ENCODE measurements at regions not wholly inside any gene's neighbourhood (a gene's known extent, or its start where the extent isn't known, plus 50 kb on each side); places are given as distances from the start of the nearest gene placed in this dataset.

DNA sequence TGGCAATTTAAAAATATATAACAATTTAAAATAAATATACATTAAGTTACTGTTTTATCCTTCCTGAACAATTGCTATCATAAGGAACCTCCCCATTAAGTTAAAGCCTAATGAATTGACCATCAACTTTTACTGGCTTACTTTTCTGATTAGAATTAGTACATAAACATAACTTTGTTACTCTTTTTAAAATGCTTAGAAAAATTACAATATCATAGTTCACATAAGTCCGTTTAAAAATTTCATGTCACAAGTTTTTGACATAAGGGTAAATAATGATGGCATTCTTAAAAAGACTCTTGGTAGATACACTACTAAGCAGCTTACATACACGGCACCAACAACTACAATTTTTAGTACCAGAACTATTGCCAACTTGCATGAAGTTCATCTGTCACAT, 1308.6 kb downstream of the FSCB start:
- no peaks in the 10 kb centered on the region for H3K4me1 ChIP-seq
- no peak for DNase-seq
- no peak overlapping the region for H3K4me3 ChIP-seq
- H3K27me3 ChIP-seq, result no peaks in the 10 kb centered on the region
- TF ChIP-seq, protein P1, sequence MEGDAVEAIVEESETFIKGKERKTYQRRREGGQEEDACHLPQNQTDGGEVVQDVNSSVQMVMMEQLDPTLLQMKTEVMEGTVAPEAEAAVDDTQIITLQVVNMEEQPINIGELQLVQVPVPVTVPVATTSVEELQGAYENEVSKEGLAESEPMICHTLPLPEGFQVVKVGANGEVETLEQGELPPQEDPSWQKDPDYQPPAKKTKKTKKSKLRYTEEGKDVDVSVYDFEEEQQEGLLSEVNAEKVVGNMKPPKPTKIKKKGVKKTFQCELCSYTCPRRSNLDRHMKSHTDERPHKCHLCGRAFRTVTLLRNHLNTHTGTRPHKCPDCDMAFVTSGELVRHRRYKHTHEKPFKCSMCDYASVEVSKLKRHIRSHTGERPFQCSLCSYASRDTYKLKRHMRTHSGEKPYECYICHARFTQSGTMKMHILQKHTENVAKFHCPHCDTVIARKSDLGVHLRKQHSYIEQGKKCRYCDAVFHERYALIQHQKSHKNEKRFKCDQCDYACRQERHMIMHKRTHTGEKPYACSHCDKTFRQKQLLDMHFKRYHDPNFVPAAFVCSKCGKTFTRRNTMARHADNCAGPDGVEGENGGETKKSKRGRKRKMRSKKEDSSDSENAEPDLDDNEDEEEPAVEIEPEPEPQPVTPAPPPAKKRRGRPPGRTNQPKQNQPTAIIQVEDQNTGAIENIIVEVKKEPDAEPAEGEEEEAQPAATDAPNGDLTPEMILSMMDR (IDR thresholded peaks at IDR 0.05), result no peak
- no peak for TF ChIP-seq POLR2A (IDR thresholded peaks at IDR 0.05)
- intact Hi-C loops (cut with DNase I), result no loop called here
- H3K9me3 ChIP-seq, result no peaks in the 10 kb centered on the region
- no peak overlapping the region for H3K27ac ChIP-seq
- 67 to 83% (median 75%) methylated on average over 2 of the region's 2 CpGs for WGBS, 4 donors
- H3K36me3 ChIP-seq, result no peaks in the 10 kb centered on the region
- ATAC-seq, result no peak

DNA sequence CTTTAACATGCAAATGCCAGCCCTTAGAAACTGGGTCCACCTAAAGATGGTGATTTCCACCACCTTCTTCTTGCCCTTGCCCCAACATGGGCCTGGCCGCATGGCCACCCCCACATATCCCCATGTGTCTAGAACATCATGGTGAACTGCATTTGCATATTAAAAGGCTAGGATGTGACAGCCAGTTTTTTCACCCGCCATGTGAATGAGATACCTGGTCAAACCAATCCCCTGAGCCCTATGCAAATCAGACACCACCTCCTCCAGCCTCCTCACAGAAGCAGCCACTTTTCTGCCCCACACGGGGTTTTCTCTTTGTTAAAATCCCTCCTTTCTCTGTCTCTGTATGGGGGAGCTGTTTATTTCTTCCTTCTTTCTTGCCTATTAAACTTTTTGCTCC, 1322.5 kb downstream of the FSCB start:
- WGBS, 4 donors, result 77 to 81% (median 78%) methylated on average over 3 of the region's 3 CpGs
- TF ChIP-seq, protein P1 (IDR thresholded peaks at IDR 0.05), result no peak
- no peak for TF ChIP-seq POLR2A (IDR thresholded peaks at IDR 0.05)
- Histone ChIP-seq H3K36me3 (no peaks in the 10 kb centered on the region), H3K4me1 (no peaks in the 10 kb centered on the region), H3K27ac (no peak overlapping the region), H3K27me3 (no peaks in the 10 kb centered on the region), H3K9me3 (peaks cover 0 to 22% (median 0%) of the 10 kb centered on the region in 12 donors), H3K4me3 (no peak overlapping the region)
- ATAC-seq, result no peak
- no peak for DNase-seq
- intact Hi-C loops (cut with DNase I), result no loop called here

DNA sequence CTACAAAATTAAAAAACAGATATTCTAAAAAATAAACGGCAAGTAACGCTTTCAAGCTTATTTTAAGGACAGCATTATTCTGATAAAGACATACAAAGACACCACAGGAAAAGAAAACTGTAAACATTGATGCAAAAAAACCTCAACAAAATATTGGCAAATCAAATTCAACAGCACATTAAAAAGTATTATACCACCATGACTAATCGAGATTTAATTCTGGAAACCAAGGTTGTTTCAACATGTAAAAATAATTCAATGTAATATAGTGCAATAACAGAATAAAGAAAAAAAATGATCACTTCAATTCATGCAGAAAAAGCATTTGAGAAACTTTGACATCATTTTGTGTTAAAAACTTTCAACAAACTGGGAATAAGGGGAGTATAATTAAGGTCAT, 1323.2 kb downstream of the FSCB start:
- intact Hi-C loops (cut with DNase I), result no loop called here
- 72 to 81% (median 79%) methylated on average over 3 of the region's 3 CpGs for WGBS, 4 donors
- no peak for ATAC-seq
- H3K4me3 ChIP-seq, result no peak overlapping the region
- H3K4me1 ChIP-seq, result no peaks in the 10 kb centered on the region
- DNase-seq, result no peak
- no peak overlapping the region for H3K27ac ChIP-seq
- H3K9me3 ChIP-seq, result peaks cover 0 to 18% (median 0%) of the 10 kb centered on the region in 12 donors
- H3K27me3 ChIP-seq, result no peaks in the 10 kb centered on the region
- TF ChIP-seq POLR2A (IDR thresholded peaks at IDR 0.05), result no peak
- TF ChIP-seq, protein P1 (IDR thresholded peaks at IDR 0.05), result no peak
- no peaks in the 10 kb centered on the region for H3K36me3 ChIP-seq

DNA sequence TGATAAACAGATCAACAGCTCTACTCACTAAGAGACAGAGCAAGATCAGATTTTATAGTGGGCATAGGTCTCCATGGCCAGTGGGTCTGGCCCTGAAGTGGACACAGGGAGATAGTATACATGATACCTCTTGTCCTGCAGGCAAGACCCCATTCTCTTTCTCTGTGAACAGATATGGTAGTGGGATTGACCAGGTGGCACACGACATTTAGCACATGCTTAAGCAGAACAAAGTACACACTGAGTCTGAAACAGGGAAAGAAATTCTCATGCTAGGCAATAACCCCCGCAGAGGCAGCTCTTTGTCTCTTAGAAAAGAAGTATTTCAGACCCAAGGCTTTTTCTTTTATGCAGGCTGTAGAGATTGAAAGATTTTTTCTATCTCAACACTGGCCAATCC, 1331.2 kb downstream of the FSCB start:
- Histone ChIP-seq H3K27ac (no peak overlapping the region), H3K9me3 (no peaks in the 10 kb centered on the region), H3K36me3 (no peaks in the 10 kb centered on the region), H3K4me3 (no peak overlapping the region), H3K27me3 (no peaks in the 10 kb centered on the region), H3K4me1 (no peaks in the 10 kb centered on the region)
- WGBS, 4 donors, result 63 to 71% (median 68%) methylated on average over 2 of the region's 2 CpGs
- intact Hi-C loops (cut with DNase I), result no loop called here
- no peak for DNase-seq
- TF ChIP-seq POLR2A (IDR thresholded peaks at IDR 0.05), result no peak
- TF ChIP-seq, protein P1 (IDR thresholded peaks at IDR 0.05), result no peak
- ATAC-seq, result no peak
